ENCODE measurements at regions not wholly inside any gene's neighbourhood (a gene's known extent, or its start where the extent isn't known, plus 50 kb on each side); places are given as distances from the start of the nearest gene placed in this dataset.
"Not testable (repeated sequence)": the region's sequence is repeated elsewhere in the genome, so short reads cannot be mapped to it uniquely, and the experiment has no call there.

GRCh38 chr5:152470167-152470566 is 65.1 kb upstream of the NMUR2 start:
- Histone ChIP-seq H3K36me3 (ENCODE audit: low read depth) (no peaks in the 10 kb centered on the region), H3K4me1 (ENCODE audit: low read depth) (no peaks in the 10 kb centered on the region), H3K9me3 (no peaks in the 10 kb centered on the region), H3K4me3 (no peak overlapping the region)
- intact Hi-C loops (cut with DNase I, micrococcal nuclease): no loop called here
- ATAC-seq (no peak), DNase-seq (no peak)
- TF ChIP-seq CTCF (IDR thresholded peaks at IDR 0.05): no peak

GRCh38 chr5:152472083-152472482 is 67.0 kb upstream of the NMUR2 start:
- intact Hi-C loops (cut with DNase I, micrococcal nuclease): no loop called here
- DNase-seq (no peak), ATAC-seq (no peak)
- H3K9me3 ChIP-seq: no peaks in the 10 kb centered on the region
- H3K4me1 ChIP-seq (ENCODE audit: low read depth): no peaks in the 10 kb centered on the region
- H3K36me3 ChIP-seq (ENCODE audit: low read depth): no peaks in the 10 kb centered on the region
- no peak for TF ChIP-seq CTCF (IDR thresholded peaks at IDR 0.05)
- no peak overlapping the region for H3K4me3 ChIP-seq

GRCh38 chr5:152474961-152475360 is 69.9 kb upstream of the NMUR2 start:
- Histone ChIP-seq H3K4me3 (no peak overlapping the region), H3K36me3 (ENCODE audit: low read depth) (no peaks in the 10 kb centered on the region), H3K4me1 (ENCODE audit: low read depth) (no peaks in the 10 kb centered on the region), H3K9me3 (no peaks in the 10 kb centered on the region)
- intact Hi-C loops (cut with DNase I, micrococcal nuclease): no loop called here
- no peak for TF ChIP-seq CTCF (IDR thresholded peaks at IDR 0.05)
- DNase-seq (no peak), ATAC-seq (no peak)

- no peak for ATAC-seq
- no peak for DNase-seq
- no peaks in the 10 kb centered on the region for H3K36me3 ChIP-seq (ENCODE audit: low read depth)
- no peaks in the 10 kb centered on the region for H3K9me3 ChIP-seq
- no peaks in the 10 kb centered on the region for H3K4me1 ChIP-seq (ENCODE audit: low read depth)
- no peak for TF ChIP-seq CTCF (IDR thresholded peaks at IDR 0.05)
- intact Hi-C loops (cut with DNase I, micrococcal nuclease): no loop called here
- no peak overlapping the region for H3K4me3 ChIP-seq
These were observed 72.5 kb upstream of the NMUR2 start for GRCh38 chr5:152477536-152477935.

- ATAC-seq; H3K4me3 ChIP-seq; intact Hi-C loops (cut with DNase I, micrococcal nuclease); H3K36me3 ChIP-seq (ENCODE audit: low read depth); H3K9me3 ChIP-seq; H3K4me1 ChIP-seq (ENCODE audit: low read depth); DNase-seq: not testable (repeated sequence)
These were observed 74.8 kb upstream of the NMUR2 start for GRCh38 chr5:152479866-152480265.

GRCh38 chr5:152480677-152481076 is 75.6 kb upstream of the NMUR2 start:
- intact Hi-C loops (cut with DNase I, micrococcal nuclease); H3K4me3 ChIP-seq: not testable (repeated sequence)

GRCh38 chr5:152487130-152487529 is 82.1 kb upstream of the NMUR2 start:
- DNase-seq (no peak), ATAC-seq (no peak)
- TF ChIP-seq CTCF (IDR thresholded peaks at IDR 0.05): no peak
- no peaks in the 10 kb centered on the region for H3K36me3 ChIP-seq (ENCODE audit: low read depth)
- no peaks in the 10 kb centered on the region for H3K9me3 ChIP-seq
- intact Hi-C loops (cut with DNase I, micrococcal nuclease): no loop called here
- no peaks in the 10 kb centered on the region for H3K4me1 ChIP-seq (ENCODE audit: low read depth)
- no peak overlapping the region for H3K4me3 ChIP-seq

More at GRCh38 chr5:152480677-152481076, 75.6 kb upstream of the NMUR2 start:
- H3K4me1 ChIP-seq (ENCODE audit: low read depth); H3K36me3 ChIP-seq (ENCODE audit: low read depth); DNase-seq; ATAC-seq; H3K9me3 ChIP-seq: not testable (repeated sequence)

All from mucosa of descending colon (tissue), 3 donors.